SK-N-SH (cell line): ENCODE measurements at regions not wholly inside any gene's neighbourhood (a gene's known extent, or its start where the extent isn't known, plus 50 kb on each side); places are given as distances from the start of the nearest gene placed in this dataset.

Source experiments
- CTCF ChIA-PET: fragments of 300-600, 350-600 bp; formaldehyde crosslinking; extraction: SDS; loops from one replicate; lab custom pipeline; 2021; lab: Yijun Ruan, JAX
- POLR2A ChIA-PET: fragments of 350-600 bp; sonication (Branson Sonifier 250); formaldehyde crosslinking; extraction: SDS; loops from one replicate; lab custom pipeline; 2020; ENCODE audit warnings: antibody characterized with exemption, inconsistent platforms; lab: Yijun Ruan, JAX
- DNase-seq: peaks from one replicate; pipeline ENCODE4 v3.0.0; 2012
- H2AFZ ChIP-seq: fragments of 200-600 bp; sonication (generic); 2 replicates; pipeline ENCODE4 v1.8.1; 2016; ENCODE audit warnings: antibody characterized with exemption, mild to moderate bottlenecking, low read depth
- H3F3A ChIP-seq: fragments of 200-600 bp; sonication (generic); replicated peaks from 2 replicates; pipeline ENCODE3; 2016; ENCODE audit warnings: antibody characterized with exemption, mild to moderate bottlenecking; ENCODE audit not compliant: insufficient read depth
- H3K27ac ChIP-seq, 2 experiments: fragments of 200-500 bp in 1 of 2; fragments of 200-600 bp in 1 of 2; sonication (Bioruptor generic) in 1 of 2; sonication (generic), shearing (Covaris generic) in 1 of 2; 2 replicates each; pipeline versions ENCODE4 v1.5.1 to v1.6.1; 2014 to 2016; ENCODE audit warnings: low read depth in 2 of 2, inconsistent platforms in 1 of 2, low read length in 1 of 2, mild to moderate bottlenecking in 1 of 2, mixed read lengths in 1 of 2
- H3K27me3 ChIP-seq: fragments of 200-600 bp; sonication (generic), shearing (Covaris generic); 2 replicates; pipeline ENCODE4 v1.6.1; 2016; ENCODE audit warnings: mixed run types; ENCODE audit not compliant: insufficient read depth
- H3K36me3 ChIP-seq, 2 experiments: fragments of 200-500 bp in 1 of 2; fragments of 200-600 bp in 1 of 2; sonication (Bioruptor generic) in 1 of 2; sonication (generic) in 1 of 2; replicated peaks in 1 of 2; 2 replicates each; pipeline versions ENCODE3 to v1.5.1; 2014 to 2016; ENCODE audit warnings: low read length in 1 of 2, mild to moderate bottlenecking in 1 of 2; ENCODE audit not compliant: insufficient read depth in 2 of 2, control insufficient read depth in 1 of 2
- H3K4me1 ChIP-seq, 2 experiments: fragments of 200-500 bp in 1 of 2; fragments of 200-600 bp in 1 of 2; sonication (Bioruptor generic) in 1 of 2; sonication (generic), shearing (Covaris generic) in 1 of 2; 2 replicates each; pipeline versions ENCODE4 v1.5.1 to v1.6.1; 2014 to 2016; ENCODE audit warnings: low read depth in 1 of 2, low read length in 1 of 2, mixed run types in 1 of 2; ENCODE audit not compliant: insufficient read depth in 2 of 2, control insufficient read depth in 1 of 2
- H3K4me2 ChIP-seq: fragments of 200-600 bp; sonication (generic), shearing (Covaris generic); 2 replicates; pipeline ENCODE4 v1.6.1; 2017; ENCODE audit warnings: mixed run types
- H3K4me3 ChIP-seq, 2 experiments: fragments of 200-500 bp in 1 of 2; fragments of 200-600 bp in 1 of 2; sonication (Bioruptor generic) in 1 of 2; sonication (generic), shearing (Covaris generic) in 1 of 2; 2 replicates each; pipeline versions ENCODE4 v1.5.1 to v1.8.1; 2014 to 2016; ENCODE audit warnings: low read depth in 2 of 2, inconsistent platforms in 1 of 2, low read length in 1 of 2, mild to moderate bottlenecking in 1 of 2, mixed read lengths in 1 of 2, moderate library complexity in 1 of 2
- H3K79me2 ChIP-seq: fragments of 200-600 bp; sonication (generic); 2 replicates; pipeline ENCODE4 v1.8.1; 2017; ENCODE audit warnings: mild to moderate bottlenecking; ENCODE audit not compliant: insufficient read depth
- H3K9ac ChIP-seq: fragments of 200-600 bp; sonication (generic); 2 replicates; pipeline ENCODE4 v1.6.1; 2017; ENCODE audit warnings: mixed run types
- H3K9me2 ChIP-seq: fragments of 200-600 bp; sonication (generic); 2 replicates; pipeline ENCODE4 v1.6.1; 2017; ENCODE audit warnings: mixed run types
- H3K9me3 ChIP-seq: fragments of 200-600 bp; sonication (generic); 2 replicates; pipeline ENCODE4 v1.6.1; 2017; ENCODE audit warnings: mixed run types, mild to moderate bottlenecking, moderate library complexity
- H4K20me1 ChIP-seq: fragments of 200-600 bp; sonication (generic); 2 replicates; pipeline ENCODE4 v1.6.1; 2017; ENCODE audit warnings: mild to moderate bottlenecking, mixed run types; ENCODE audit not compliant: insufficient read depth
- FOXJ3 ChIP-seq: sonication (generic); formaldehyde crosslinking; IDR thresholded peaks from 2 replicates; pipeline ENCODE4 v1.5.1; 2020; ENCODE audit warnings: mild to moderate bottlenecking, missing genetic modification reagents
- FOXM1 ChIP-seq: IDR thresholded peaks from 2 replicates; pipeline ENCODE4 v1.4.0; 2012; ENCODE audit warnings: low read depth, mild to moderate bottlenecking
- JUND ChIP-seq: IDR thresholded peaks from 2 replicates; pipeline ENCODE4 v1.4.0; 2012
- MAX ChIP-seq: IDR thresholded peaks from 2 replicates; pipeline ENCODE4 v1.4.0; 2012; ENCODE audit warnings: low read depth
- MEF2A ChIP-seq: IDR thresholded peaks from 2 replicates; pipeline ENCODE4 v1.4.0; 2012; ENCODE audit warnings: low read depth, borderline replicate concordance
- NFIC ChIP-seq: IDR thresholded peaks from 2 replicates; pipeline ENCODE4 v1.4.0; 2012; ENCODE audit warnings: borderline replicate concordance
- NRF1 ChIP-seq: IDR thresholded peaks from 2 replicates; pipeline ENCODE4 v1.6.1; 2012; ENCODE audit warnings: low read depth, mild to moderate bottlenecking, low read length
- PBX3 ChIP-seq: IDR thresholded peaks from 2 replicates; pipeline ENCODE4; 2012
- POLR2AphosphoS5 ChIP-seq: IDR thresholded peaks from 2 replicates; pipeline ENCODE4 v1.6.1; 2012; ENCODE audit warnings: low read depth, low read length
- RAD21 ChIP-seq: IDR thresholded peaks from 2 replicates; pipeline ENCODE4 v1.6.1; 2012; ENCODE audit warnings: mild to moderate bottlenecking, low read length
- RCOR1 ChIP-seq: fragments of 150-350 bp; IDR thresholded peaks from 2 replicates; pipeline ENCODE4 v1.6.1; 2017; ENCODE audit warnings: antibody characterized with exemption, low read length
- REST ChIP-seq: IDR thresholded peaks from 2 replicates; pipeline ENCODE4 v1.6.1; 2012; ENCODE audit warnings: mild to moderate bottlenecking, low read depth, low read length, moderate library complexity
- SMC3 ChIP-seq: IDR thresholded peaks from 2 replicates; pipeline ENCODE4 v1.6.1; 2012; ENCODE audit warnings: low read depth, low read length, improper control_type of control experiment
- TCF12 ChIP-seq: IDR thresholded peaks from 2 replicates; pipeline ENCODE4 v1.4.0; 2012
- TEAD4 ChIP-seq: IDR thresholded peaks from 2 replicates; pipeline ENCODE4 v1.4.0; 2012; ENCODE audit warnings: mild to moderate bottlenecking, borderline replicate concordance; ENCODE audit not compliant: insufficient read depth
- USF1 ChIP-seq: IDR thresholded peaks from 2 replicates; pipeline ENCODE4 v1.4.0; 2012; ENCODE audit warnings: low read depth, borderline replicate concordance
- USF2 ChIP-seq: fragments of 150-350 bp; IDR thresholded peaks from 2 replicates; pipeline ENCODE4 v1.6.1; 2017; ENCODE audit warnings: antibody characterized with exemption, low read length, low read depth, borderline replicate concordance
- YY1 ChIP-seq: IDR thresholded peaks from 2 replicates; pipeline ENCODE4 v1.4.0; 2012; ENCODE audit warnings: low read depth, mild to moderate bottlenecking
- WGBS: methylation state at CpG from one replicate; pipeline ENCODE4 v1.1.6; 2017; ENCODE audit warnings: low lambda C conversion rate; 5-methylcytosine and 5-hydroxymethylcytosine counted together

GRCh38 chr18:64270608-64271007, 121.7 kb upstream of the LINC00305 start:
- H3K36me3 ChIP-seq, result no peaks in the 10 kb centered on the region
- no peaks in the 10 kb centered on the region for H4K20me1 ChIP-seq
- H3K4me2 ChIP-seq, result no peak overlapping the region
- no peak overlapping the region for H3K27ac ChIP-seq
- H2AFZ ChIP-seq, result no peak overlapping the region
- no peak for DNase-seq
- H3K9me3 ChIP-seq, result 0 out of 2 replicates have a peak, but pooled peaks cover 3% of the 10 kb centered on the region
- no peak overlapping the region for H3K4me3 ChIP-seq
- 59% methylated on average over 1 of the region's 1 CpG for WGBS
- POLR2A ChIA-PET, result no interaction called here
- CTCF ChIA-PET, result no interaction called here
- H3K9me2 ChIP-seq, result no peaks in the 10 kb centered on the region
- H3F3A ChIP-seq, result no peaks in the 10 kb centered on the region
- no peak overlapping the region for H3K9ac ChIP-seq
- H3K79me2 ChIP-seq, result no peaks in the 10 kb centered on the region
- no peak for TF ChIP-seq NRF1
- no peak for TF ChIP-seq USF2
- no peak for TF ChIP-seq FOXJ3 (CRISPR knock-in tag)
- TF ChIP-seq JUND, result no peak
- TF ChIP-seq RAD21, result no peak
- TF ChIP-seq NFIC, result no peak
- no peak for TF ChIP-seq TEAD4
- no peak for TF ChIP-seq POLR2AphosphoS5
- no peaks in the 10 kb centered on the region for H3K27me3 ChIP-seq
- no peaks in the 10 kb centered on the region for H3K4me1 ChIP-seq

GRCh38 chr18:64270121-64270520, 121.2 kb upstream of the LINC00305 start:
- Histone ChIP-seq H3K4me2 (no peak overlapping the region), H2AFZ (no peak overlapping the region)
- TF ChIP-seq SMC3, result no peak
- no peak for TF ChIP-seq FOXJ3 (CRISPR knock-in tag)
- no peak for TF ChIP-seq YY1
- TF ChIP-seq RCOR1, result no peak
- TF ChIP-seq, all 33 proteins: peak for 0
- no peak for DNase-seq
- 25% methylated on average over 3 of the region's 3 CpGs for WGBS
- no peak overlapping the region for H3K9ac ChIP-seq
- CTCF ChIA-PET, result no interaction called here
- no peaks in the 10 kb centered on the region for H3K4me1 ChIP-seq
- H3K9me2 ChIP-seq, result no peaks in the 10 kb centered on the region
- H3K9me3 ChIP-seq, result 0 out of 2 replicates have a peak, but pooled peaks cover 3% of the 10 kb centered on the region
- no peak overlapping the region for H3K4me3 ChIP-seq
- H4K20me1 ChIP-seq, result no peaks in the 10 kb centered on the region
- no peaks in the 10 kb centered on the region for H3F3A ChIP-seq
- no peaks in the 10 kb centered on the region for H3K36me3 ChIP-seq
- no peaks in the 10 kb centered on the region for H3K79me2 ChIP-seq
- POLR2A ChIA-PET, result no interaction called here
- H3K27ac ChIP-seq, result no peak overlapping the region
- H3K27me3 ChIP-seq, result no peaks in the 10 kb centered on the region

- H3K9me3 ChIP-seq, result no peaks in the 10 kb centered on the region; the same call in 1 of the 2 replicates
- H3K4me3 ChIP-seq, result no peak overlapping the region
- ChIA-PET CTCF (interaction anchor here (1.0 kb wide), 1 partner anchor 56 kb away, joined by 3 read pairs; no protein-coding TSS in a partner anchor), POLR2A (no interaction called here)
- no peaks in the 10 kb centered on the region for H3F3A ChIP-seq
- H3K4me2 ChIP-seq, result no peak overlapping the region
- H3K36me3 ChIP-seq, result no peaks in the 10 kb centered on the region
- no peaks in the 10 kb centered on the region for H3K79me2 ChIP-seq
- no peak overlapping the region for H3K9ac ChIP-seq
- WGBS, result 46% methylated on average over 2 of the region's 2 CpGs
- no peak overlapping the region for H2AFZ ChIP-seq
- DNase-seq, result no peak
- no peak overlapping the region for H3K27ac ChIP-seq
- no peaks in the 10 kb centered on the region for H3K27me3 ChIP-seq
- no peaks in the 10 kb centered on the region for H4K20me1 ChIP-seq
- H3K4me1 ChIP-seq, result no peaks in the 10 kb centered on the region
- H3K9me2 ChIP-seq, result no peaks in the 10 kb centered on the region
- TF ChIP-seq FOXM1, result no peak
- TF ChIP-seq PBX3, result no peak
- TF ChIP-seq USF1, result no peak
- no peak for TF ChIP-seq REST
- no peak for TF ChIP-seq MEF2A
- no peak for TF ChIP-seq TCF12
- TF ChIP-seq SMC3, result no peak
- TF ChIP-seq MAX, result no peak
- TF ChIP-seq FOXJ3 (CRISPR knock-in tag), result no peak
- TF ChIP-seq YY1, result no peak
- no peak for TF ChIP-seq JUND
Observed at GRCh38 chr18:64264171-64264570, 115.3 kb upstream of the LINC00305 start.
